ENCODE measurements at regions not wholly inside any gene's neighbourhood (a gene's known extent, or its start where the extent isn't known, plus 50 kb on each side); places are given as distances from the start of the nearest gene placed in this dataset.

GRCh38 chr10:124161601-124162000 is 68.2 kb upstream of the CHST15 start:
- TF ChIP-seq CTCF (IDR thresholded peaks at IDR 0.05) (no peak), EP300 (IDR thresholded peaks at IDR 0.05) (no peak), POLR2A (IDR thresholded peaks at IDR 0.05) (no peak)
